ENCODE measurements at regions not wholly inside any gene's neighbourhood (a gene's known extent, or its start where the extent isn't known, plus 50 kb on each side); places are given as distances from the start of the nearest gene placed in this dataset.
"Not testable (repeated sequence)": the region's sequence is repeated elsewhere in the genome, so short reads cannot be mapped to it uniquely, and the experiment has no call there.

DNA sequence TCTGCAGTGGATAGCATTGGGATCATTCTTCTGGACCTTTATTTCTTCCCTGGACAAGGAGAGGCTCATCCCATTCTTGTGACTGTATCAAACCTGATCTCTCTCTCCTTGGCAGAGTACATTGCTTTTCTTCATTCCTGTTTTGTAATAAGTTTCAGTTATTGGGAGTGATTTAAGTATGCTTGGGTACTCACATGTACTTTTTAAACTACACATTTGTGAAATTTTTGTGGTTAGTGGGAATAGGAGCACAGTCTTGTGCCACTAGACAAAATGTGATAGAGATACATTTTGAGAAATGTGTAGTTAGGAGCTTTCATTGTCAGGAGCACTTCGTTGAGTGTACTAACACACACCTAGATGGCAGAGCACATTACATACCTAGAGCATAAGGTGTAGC, 262.6 kb downstream of the C3orf38 start:
- DNase-seq = no peak

DNA sequence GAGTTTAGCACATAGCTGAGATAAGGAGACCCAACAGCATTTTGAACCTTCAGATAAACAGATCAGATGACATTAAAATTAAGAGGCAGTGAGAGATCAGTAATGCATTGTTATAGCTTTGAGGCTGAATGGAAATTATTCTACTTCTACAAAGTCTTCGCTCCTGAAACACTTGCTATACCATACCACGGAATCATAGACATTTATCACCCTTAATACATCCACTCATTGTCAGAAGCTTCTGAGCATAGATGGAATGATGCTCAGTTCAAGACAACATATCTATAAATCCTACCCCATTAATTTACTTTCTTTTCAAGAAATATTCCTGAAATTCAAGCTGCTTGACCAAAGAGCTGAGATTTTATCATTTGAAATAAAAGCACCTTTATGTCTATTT, 266.7 kb downstream of the C3orf38 start:
- DNase-seq = no peak

DNA sequence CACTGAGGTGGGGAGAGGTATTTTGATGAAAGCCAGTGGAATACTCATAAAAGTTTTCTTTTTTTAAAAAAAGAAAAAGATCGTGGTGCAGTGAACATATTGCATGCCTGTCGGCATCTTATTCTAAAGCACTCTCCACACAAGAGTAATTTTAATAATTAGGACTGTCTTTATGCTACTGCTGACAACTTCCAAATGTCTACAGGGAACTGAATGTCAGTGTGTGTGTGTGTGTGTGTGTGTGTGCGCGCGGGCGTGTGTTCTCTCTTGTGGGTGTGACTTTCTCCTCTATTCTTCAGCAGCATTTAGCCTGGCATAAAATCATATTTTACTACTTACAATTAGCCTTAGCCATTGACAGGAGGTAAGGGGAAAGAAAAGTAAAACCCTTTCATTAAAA, 268.5 kb downstream of the C3orf38 start:
- no peak for DNase-seq

GRCh38 chr3:88433568-88433967, 283.8 kb downstream of the C3orf38 start:
- no peak for DNase-seq

DNA sequence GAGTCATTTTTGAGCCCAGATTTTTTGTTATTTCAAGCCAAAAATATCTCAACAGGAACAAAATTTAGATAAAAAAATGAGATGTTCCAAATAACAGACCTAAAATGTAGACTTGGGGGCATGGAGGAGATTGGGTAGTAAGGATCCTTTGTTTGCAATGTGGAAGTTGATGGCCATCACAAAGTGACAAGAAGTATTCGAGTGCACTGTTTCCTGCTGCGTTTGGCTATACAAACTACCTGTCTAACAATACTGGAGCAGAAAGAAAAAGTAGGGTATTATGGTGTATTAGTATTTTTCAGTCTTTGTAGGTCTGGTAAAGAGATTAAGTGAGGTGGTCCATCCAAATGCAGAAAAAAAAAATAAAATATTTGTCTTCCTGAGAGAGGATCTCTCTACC, 284.2 kb downstream of the C3orf38 start:
- DNase-seq = no peak

DNA sequence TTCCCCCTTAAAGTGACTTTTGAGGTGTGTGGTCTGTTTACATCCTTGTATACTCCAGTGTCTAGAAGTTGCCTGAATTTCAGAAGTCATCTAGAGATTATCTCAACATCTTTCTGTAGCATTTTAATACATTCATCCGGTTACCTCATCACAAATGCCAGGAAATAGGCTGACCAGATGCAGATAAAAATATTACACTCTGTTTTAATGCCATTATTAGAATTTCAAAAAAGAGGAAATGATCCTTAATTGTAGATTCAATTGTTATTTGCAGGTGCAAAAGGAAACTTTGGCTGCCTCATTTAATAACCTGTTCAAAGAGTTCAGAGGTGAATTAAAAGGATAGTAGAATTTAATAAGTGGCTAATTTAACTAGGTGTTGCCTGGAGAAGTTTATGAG, 290.9 kb downstream of the C3orf38 start:
- no peak for DNase-seq

DNA sequence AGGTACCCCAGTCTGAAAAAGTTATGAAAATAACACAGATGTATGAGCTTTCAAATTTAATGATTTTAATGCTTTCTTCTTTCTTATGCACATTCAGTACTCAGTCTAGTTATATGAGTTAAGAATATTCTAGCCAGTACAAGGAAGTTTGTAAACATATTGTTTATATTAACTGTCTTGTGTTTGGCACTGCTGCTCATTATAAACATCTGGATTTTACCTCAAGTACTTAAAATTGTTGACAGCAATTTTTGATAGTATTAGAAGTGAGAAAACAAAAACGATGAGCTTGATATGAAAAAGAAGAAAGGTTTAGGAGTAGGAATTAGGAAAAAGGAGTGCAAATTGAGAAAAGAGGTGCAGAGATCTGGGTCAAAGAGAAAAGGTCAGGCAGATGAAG, 293.3 kb downstream of the C3orf38 start:
- no peak for DNase-seq

- DNase-seq = no peak
Observed at GRCh38 chr3:88444251-88444650, 294.5 kb downstream of the C3orf38 start.

DNA sequence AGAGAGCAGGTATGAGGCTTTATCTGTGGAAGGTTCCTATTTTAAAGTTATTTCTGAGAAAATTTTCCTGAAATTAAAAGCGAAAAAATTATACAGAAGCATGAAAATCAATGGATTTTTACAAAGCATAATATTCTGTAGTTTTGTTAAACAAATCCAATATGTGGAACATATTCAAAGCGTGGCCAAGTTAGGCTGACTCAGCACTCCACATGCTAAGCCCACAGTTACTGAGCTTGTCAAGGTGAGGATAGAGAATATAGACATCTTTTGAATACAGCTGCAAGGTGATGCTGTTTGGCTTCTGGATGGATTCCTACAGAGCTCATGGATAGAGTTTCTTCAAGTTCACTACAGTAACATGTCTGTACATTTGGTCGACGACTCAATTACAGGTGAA, 302.5 kb downstream of the C3orf38 start:
- DNase-seq = no peak

DNA sequence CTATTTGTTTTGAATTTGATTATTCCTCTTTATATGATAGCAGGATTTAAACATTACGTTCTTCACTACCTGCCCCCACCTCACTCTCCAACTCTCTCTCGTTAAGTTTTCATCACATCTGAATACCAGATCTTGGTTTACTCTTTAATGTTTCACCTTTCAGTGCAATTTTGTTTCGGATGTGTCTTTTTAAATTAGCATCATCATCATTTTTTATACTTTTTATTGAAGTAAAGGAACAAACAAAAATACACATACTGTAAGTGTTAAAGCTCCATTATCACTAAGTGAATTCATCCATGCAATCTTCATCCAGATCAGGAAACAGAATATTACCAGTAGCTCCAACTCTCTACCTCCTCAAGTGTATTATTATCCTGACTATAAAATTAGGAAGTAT, 310.6 kb downstream of the C3orf38 start:
- DNase-seq = no peak

DNA sequence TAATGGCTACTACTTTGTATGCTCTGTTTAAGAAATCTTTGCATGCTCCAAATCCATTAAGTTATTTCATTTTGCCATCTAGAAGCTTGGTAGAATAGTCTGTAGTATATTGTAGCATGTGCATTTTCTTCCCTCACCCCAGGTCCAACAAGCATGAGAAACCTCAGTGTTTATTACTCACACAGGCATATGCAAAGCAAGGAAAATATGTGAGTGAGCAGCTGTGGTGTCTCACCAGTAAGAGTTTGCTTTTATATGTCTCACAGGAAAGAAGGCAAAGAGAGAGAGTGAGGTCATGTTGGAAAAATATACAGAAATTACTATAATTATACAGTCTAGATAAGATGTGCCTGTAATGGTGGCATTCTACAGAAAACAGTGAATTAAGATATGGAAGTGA, 312.5 kb downstream of the C3orf38 start:
- no peak for DNase-seq

DNA sequence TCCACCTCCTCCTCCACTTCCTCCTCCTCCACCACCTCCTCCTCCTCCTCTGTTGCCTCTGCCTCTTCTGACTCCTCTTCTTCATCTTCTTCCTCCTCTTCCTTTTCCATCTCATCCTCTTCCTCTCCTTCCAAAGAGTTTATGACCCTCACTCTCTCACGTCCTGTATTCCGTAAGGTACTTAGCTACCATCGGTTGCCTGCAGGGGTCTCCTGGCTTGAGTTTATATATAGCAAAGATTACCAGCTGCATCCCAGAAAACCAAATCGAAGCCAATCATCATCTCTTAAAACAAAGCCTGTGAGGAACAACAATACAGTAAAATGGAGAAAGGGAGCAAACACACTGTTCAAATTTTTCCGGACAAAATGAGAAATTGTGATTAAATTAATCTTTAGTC, 317.4 kb downstream of the C3orf38 start:
- DNase-seq = no peak

GRCh38 chr3:88469216-88469615, 319.5 kb downstream of the C3orf38 start:
- DNase-seq = no peak

GRCh38 chr3:88478460-88478859, 328.7 kb downstream of the C3orf38 start:
- no peak for DNase-seq

DNA sequence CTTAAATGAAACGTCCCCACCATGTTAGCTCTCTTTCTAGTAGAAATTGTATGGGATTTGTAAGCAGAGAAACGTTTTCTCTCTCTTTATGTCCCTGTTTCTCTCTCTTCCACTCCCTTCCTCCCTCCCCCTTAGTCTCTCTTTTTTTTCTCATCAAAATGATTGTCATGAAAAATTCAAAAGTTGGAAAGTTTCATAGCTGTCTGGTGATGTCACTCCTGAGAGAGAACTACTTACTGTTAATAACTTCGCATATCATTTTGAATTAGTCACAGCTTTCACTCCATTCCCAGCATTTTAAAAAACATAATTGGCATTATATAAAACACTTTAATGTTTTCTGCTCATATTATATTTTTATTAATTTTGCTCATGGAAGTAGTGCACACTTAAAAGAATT, 331.1 kb downstream of the C3orf38 start:
- no peak for DNase-seq

DNA sequence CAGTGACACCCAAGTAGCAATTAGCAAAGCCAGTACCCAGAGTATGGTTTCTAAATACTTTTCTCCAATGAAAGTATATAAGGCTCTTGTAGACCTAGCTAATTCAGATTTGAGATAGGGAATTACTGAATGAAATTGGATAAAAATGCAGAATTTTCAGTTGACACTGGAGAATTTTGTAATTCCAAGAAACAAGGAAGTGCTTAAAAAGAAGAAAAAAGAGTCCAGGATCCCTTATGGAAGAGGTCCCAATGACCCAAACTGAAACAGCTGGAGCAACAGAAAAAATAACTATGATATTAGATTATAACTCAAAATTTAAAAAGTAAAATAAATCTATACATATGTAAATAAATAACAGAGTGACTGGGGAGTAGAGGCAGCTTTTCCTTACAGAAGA, 335.2 kb downstream of the C3orf38 start:
- DNase-seq = no peak

GRCh38 chr3:88508818-88509217, 359.1 kb downstream of the C3orf38 start:
- not testable (repeated sequence) for DNase-seq

DNA sequence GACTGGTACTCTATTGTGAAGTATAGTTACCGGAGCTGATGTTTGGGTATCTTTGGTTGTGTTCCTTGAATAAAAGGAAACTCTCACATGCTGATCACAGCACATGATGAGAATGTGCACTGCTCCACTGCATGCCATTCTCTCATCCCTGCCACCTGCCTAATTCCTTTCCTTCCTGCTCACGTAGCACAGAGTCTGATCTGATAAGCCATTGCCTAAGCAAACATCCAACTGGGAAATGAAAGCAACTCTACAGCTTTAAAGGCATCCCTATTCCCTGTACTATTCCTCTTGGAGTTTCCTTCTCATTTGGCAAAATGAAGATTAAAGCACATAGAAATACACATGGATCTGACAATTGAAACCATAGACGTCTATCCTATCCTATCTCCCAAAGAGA, 359.8 kb downstream of the C3orf38 start:
- DNase-seq = no peak

GRCh38 chr3:88528494-88528893, 378.7 kb downstream of the C3orf38 start:
- no peak for DNase-seq

DNA sequence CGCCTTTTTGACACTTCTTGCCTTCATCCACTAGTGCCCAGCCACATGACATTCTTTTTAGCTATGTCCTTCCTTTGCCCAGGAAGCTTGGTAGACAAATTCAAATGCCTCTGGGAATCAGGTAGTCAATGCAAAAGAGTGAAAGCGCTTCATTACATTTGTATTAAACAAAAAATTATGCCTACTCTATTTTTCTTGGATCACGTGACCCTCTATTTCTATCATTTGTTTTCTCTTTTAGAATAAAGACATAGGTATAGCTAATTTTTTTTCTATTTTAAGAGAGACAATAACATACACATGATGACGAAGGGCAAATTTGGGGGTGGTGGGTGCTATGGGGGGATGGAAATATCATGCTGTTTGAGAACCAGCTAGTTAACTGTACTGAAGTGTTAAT, 384.8 kb downstream of the C3orf38 start:
- DNase-seq = no peak

DNA sequence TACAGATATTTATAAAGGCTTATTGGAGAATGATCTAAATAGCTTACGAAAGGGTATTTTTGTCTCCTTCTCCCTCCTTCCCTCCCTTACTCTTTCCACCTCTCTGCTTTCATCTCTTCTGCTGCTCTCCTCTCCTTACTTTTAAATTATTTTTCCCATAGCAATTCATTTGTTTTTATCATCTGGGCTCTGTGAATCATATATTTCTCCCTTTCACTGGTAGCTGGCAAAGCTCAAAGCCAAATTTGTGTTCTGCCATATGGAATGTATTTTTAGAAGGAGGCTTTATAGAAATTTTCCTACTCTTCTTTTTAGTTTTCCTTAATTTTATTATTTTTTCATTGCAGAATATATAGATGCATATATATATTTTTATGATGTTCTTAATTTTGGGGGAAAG, 385.8 kb downstream of the C3orf38 start:
- no peak for DNase-seq

GRCh38 chr3:88542916-88543315, 393.2 kb downstream of the C3orf38 start:
- no peak for DNase-seq

GRCh38 chr3:88572450-88572849, 422.7 kb downstream of the C3orf38 start:
- no peak for DNase-seq

DNA sequence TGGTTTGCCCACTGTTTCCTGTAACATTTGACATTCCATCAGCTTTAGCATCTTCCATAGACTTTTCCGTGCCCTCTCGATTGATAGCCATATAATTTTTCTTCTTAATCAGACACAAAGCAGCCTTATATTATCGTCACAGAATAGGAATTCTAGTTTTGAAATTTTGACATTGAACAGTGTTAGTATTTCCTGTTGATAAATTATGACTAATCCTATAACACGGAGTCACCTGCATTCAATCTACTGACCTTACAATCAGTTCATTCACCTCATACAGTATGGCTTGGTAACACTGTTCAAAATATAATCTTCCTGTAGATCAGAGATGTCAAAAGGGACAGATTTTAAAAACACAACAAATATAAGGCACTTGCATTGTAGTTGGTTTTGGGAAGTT, 423.7 kb downstream of the C3orf38 start:
- DNase-seq = no peak

- no peak for DNase-seq
Observed at GRCh38 chr3:88574146-88574545, 424.4 kb downstream of the C3orf38 start.

DNA sequence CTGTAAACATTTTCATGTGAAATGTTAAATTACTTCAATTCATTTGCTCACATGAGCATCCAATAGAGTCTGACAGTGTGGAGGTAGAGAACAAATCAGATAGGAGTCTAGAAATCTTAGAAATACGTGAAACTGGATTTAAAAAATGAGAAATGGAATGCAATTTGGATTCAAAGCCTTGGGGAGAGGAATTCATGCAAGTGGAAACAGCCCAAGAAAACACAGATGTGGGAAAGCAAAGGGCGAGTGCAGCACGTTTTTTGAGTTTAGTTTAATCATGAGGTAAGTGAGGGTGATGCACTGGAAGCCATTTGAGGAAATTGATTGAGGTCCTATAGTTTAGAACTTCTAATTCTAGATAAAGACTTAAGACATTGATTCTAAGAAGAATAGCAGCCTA, 434.7 kb downstream of the C3orf38 start:
- no peak for DNase-seq

Measured in GDM1 (cell line).